Memory B cell (primary cell): ENCODE measurements at regions not wholly inside any gene's neighbourhood (a gene's known extent, or its start where the extent isn't known, plus 50 kb on each side); places are given as distances from the start of the nearest gene placed in this dataset.
"Not testable (repeated sequence)": the region's sequence is repeated elsewhere in the genome, so short reads cannot be mapped to it uniquely, and the experiment has no call there.

Source experiments
- ATAC-seq: fragments of 150-1000 bp; cut with Tn5 transposase; 2 replicates; pipeline ENCODE4 v1.10.0; 2021; ENCODE audit warnings: low read depth, mild to moderate bottlenecking, moderate library complexity
- DNase-seq, 2 donors: peaks; one replicate each; pipeline ENCODE4 v3.0.0; 2022; ENCODE audit warnings: low spot score in 2 of 2
- H3K27ac Mint-ChIP-seq: one replicate; pipeline ENCODE4 v1.8.0; 2022; ENCODE audit warnings: mild to moderate bottlenecking, moderate library complexity, mixed read lengths
- H3K27me3 Mint-ChIP-seq: one replicate; pipeline ENCODE4 v1.8.0; 2022; ENCODE audit warnings: mixed read lengths
- H3K36me3 Mint-ChIP-seq: one replicate; pipeline ENCODE4 v1.8.0; 2022; ENCODE audit warnings: mild to moderate bottlenecking, mixed read lengths
- H3K4me1 Mint-ChIP-seq: one replicate; pipeline ENCODE4 v1.8.0; 2022; ENCODE audit warnings: mixed read lengths
- H3K4me3 Mint-ChIP-seq: one replicate; pipeline ENCODE4 v1.8.0; 2022; ENCODE audit warnings: mild to moderate bottlenecking, moderate library complexity, mixed read lengths
- H3K9me3 Mint-ChIP-seq: one replicate; pipeline ENCODE4 v1.8.0; 2022; ENCODE audit warnings: mixed read lengths

GRCh38 chr13:103517768-103518102 lies 451.5 kb upstream of the SLC10A2 start:
- ATAC-seq (no peak), DNase-seq (no peak)
- Mint-ChIP-seq H3K27ac (no peak overlapping the region), H3K36me3 (no peaks in the 10 kb centered on the region), H3K9me3 (no peaks in the 10 kb centered on the region), H3K4me1 (no peaks in the 10 kb centered on the region), H3K4me3 (no peak overlapping the region), H3K27me3 (no peaks in the 10 kb centered on the region)

- no peak for ATAC-seq
- no peaks in the 10 kb centered on the region for H3K36me3 Mint-ChIP-seq
These were observed 451.0 kb upstream of the SLC10A2 start for GRCh38 chr13:103517066-103517767.

GRCh38 chr13:103516015-103516795 lies 450.0 kb upstream of the SLC10A2 start:
- DNase-seq = no peak
- Mint-ChIP-seq H3K9me3 (peaks cover 4% of the 10 kb centered on the region), H3K36me3 (no peaks in the 10 kb centered on the region), H3K27ac (no peak overlapping the region), H3K27me3 (no peaks in the 10 kb centered on the region), H3K4me1 (no peaks in the 10 kb centered on the region), H3K4me3 (no peak overlapping the region)
- no peak for ATAC-seq

More at GRCh38 chr13:103517066-103517767, 451.0 kb upstream of the SLC10A2 start:
- Mint-ChIP-seq H3K27me3 (no peaks in the 10 kb centered on the region), H3K4me1 (no peaks in the 10 kb centered on the region), H3K9me3 (no peaks in the 10 kb centered on the region), H3K27ac (no peak overlapping the region), H3K4me3 (no peak overlapping the region)
- no peak for DNase-seq

- no peak overlapping the region for H3K4me3 Mint-ChIP-seq
- ATAC-seq = no peak
- no peaks in the 10 kb centered on the region for H3K27me3 Mint-ChIP-seq
- no peak for DNase-seq
- peaks cover 4% of the 10 kb centered on the region for H3K9me3 Mint-ChIP-seq
- no peak overlapping the region for H3K27ac Mint-ChIP-seq
- H3K4me1 Mint-ChIP-seq = no peaks in the 10 kb centered on the region
- H3K36me3 Mint-ChIP-seq = no peaks in the 10 kb centered on the region
These were observed 449.2 kb upstream of the SLC10A2 start for GRCh38 chr13:103515410-103515809.

- DNase-seq = no peak
- H3K4me3 Mint-ChIP-seq = no peak overlapping the region
- peaks cover 4% of the 10 kb centered on the region for H3K9me3 Mint-ChIP-seq
- no peaks in the 10 kb centered on the region for H3K27me3 Mint-ChIP-seq
- no peak overlapping the region for H3K27ac Mint-ChIP-seq
- no peak for ATAC-seq
- no peaks in the 10 kb centered on the region for H3K4me1 Mint-ChIP-seq
- H3K36me3 Mint-ChIP-seq = no peaks in the 10 kb centered on the region
These were observed 448.4 kb upstream of the SLC10A2 start for GRCh38 chr13:103514619-103515018.

- Mint-ChIP-seq H3K4me1 (no peaks in the 10 kb centered on the region), H3K36me3 (no peaks in the 10 kb centered on the region), H3K27me3 (no peaks in the 10 kb centered on the region), H3K9me3 (peaks cover 4% of the 10 kb centered on the region), H3K27ac (no peak overlapping the region), H3K4me3 (no peak overlapping the region)
- DNase-seq (no peak), ATAC-seq (no peak)
These were observed 448.0 kb upstream of the SLC10A2 start for GRCh38 chr13:103514188-103514587.

- Mint-ChIP-seq H3K9me3 (peaks cover 10% of the 10 kb centered on the region), H3K4me1 (no peaks in the 10 kb centered on the region), H3K27me3 (no peaks in the 10 kb centered on the region), H3K36me3 (no peaks in the 10 kb centered on the region), H3K27ac (no peak overlapping the region), H3K4me3 (no peak overlapping the region)
- DNase-seq (no peak), ATAC-seq (no peak)
These were observed 443.9 kb upstream of the SLC10A2 start for GRCh38 chr13:103510007-103510535.

- no peaks in the 10 kb centered on the region for H3K4me1 Mint-ChIP-seq
- no peaks in the 10 kb centered on the region for H3K36me3 Mint-ChIP-seq
- ATAC-seq (no peak), DNase-seq (no peak)
- H3K9me3 Mint-ChIP-seq = peaks cover 7% of the 10 kb centered on the region
- no peaks in the 10 kb centered on the region for H3K27me3 Mint-ChIP-seq
- no peak overlapping the region for H3K4me3 Mint-ChIP-seq
- H3K27ac Mint-ChIP-seq = no peak overlapping the region
These were observed 431.2 kb upstream of the SLC10A2 start for GRCh38 chr13:103497404-103497803.

- Mint-ChIP-seq H3K27me3 (no peaks in the 10 kb centered on the region), H3K4me1 (no peaks in the 10 kb centered on the region)
These were observed 421.6 kb upstream of the SLC10A2 start for GRCh38 chr13:103487841-103488240.

GRCh38 chr13:103473081-103473480 lies 406.9 kb upstream of the SLC10A2 start:
- no peak for ATAC-seq
- no peak overlapping the region for H3K27ac Mint-ChIP-seq
- no peak for DNase-seq
- no peaks in the 10 kb centered on the region for H3K4me1 Mint-ChIP-seq
- H3K36me3 Mint-ChIP-seq = no peaks in the 10 kb centered on the region
- no peaks in the 10 kb centered on the region for H3K27me3 Mint-ChIP-seq
- no peak overlapping the region for H3K4me3 Mint-ChIP-seq
- H3K9me3 Mint-ChIP-seq = peaks cover 3% of the 10 kb centered on the region

More at GRCh38 chr13:103487841-103488240, 421.6 kb upstream of the SLC10A2 start:
- ATAC-seq (no peak), DNase-seq (no peak)
- Mint-ChIP-seq H3K4me3 (no peak overlapping the region), H3K9me3 (peaks cover 9% of the 10 kb centered on the region), H3K27ac (no peak overlapping the region), H3K36me3 (no peaks in the 10 kb centered on the region)

GRCh38 chr13:103471896-103472295 lies 405.7 kb upstream of the SLC10A2 start:
- ATAC-seq (no peak), DNase-seq (no peak)
- H3K4me1 Mint-ChIP-seq = no peaks in the 10 kb centered on the region
- no peaks in the 10 kb centered on the region for H3K27me3 Mint-ChIP-seq
- H3K27ac Mint-ChIP-seq = no peak overlapping the region
- H3K9me3 Mint-ChIP-seq = peaks cover under 1% of the 10 kb centered on the region
- H3K4me3 Mint-ChIP-seq = no peak overlapping the region
- H3K36me3 Mint-ChIP-seq = no peaks in the 10 kb centered on the region

- no peak for DNase-seq
- ATAC-seq = no peak
- no peaks in the 10 kb centered on the region for H3K36me3 Mint-ChIP-seq
- no peaks in the 10 kb centered on the region for H3K4me1 Mint-ChIP-seq
- peaks cover 2% of the 10 kb centered on the region for H3K9me3 Mint-ChIP-seq
- no peak overlapping the region for H3K27ac Mint-ChIP-seq
- H3K27me3 Mint-ChIP-seq = no peaks in the 10 kb centered on the region
- H3K4me3 Mint-ChIP-seq = no peak overlapping the region
These were observed 403.6 kb upstream of the SLC10A2 start for GRCh38 chr13:103469771-103470170.

GRCh38 chr13:103466761-103467160 lies 400.5 kb upstream of the SLC10A2 start:
- H3K4me1 Mint-ChIP-seq = no peaks in the 10 kb centered on the region
- no peaks in the 10 kb centered on the region for H3K27me3 Mint-ChIP-seq

GRCh38 chr13:103460246-103460645 lies 394.0 kb upstream of the SLC10A2 start:
- H3K4me1 Mint-ChIP-seq, H3K27me3 Mint-ChIP-seq, H3K9me3 Mint-ChIP-seq, DNase-seq, H3K36me3 Mint-ChIP-seq, H3K27ac Mint-ChIP-seq, H3K4me3 Mint-ChIP-seq, ATAC-seq: not testable (repeated sequence)

More at GRCh38 chr13:103466761-103467160, 400.5 kb upstream of the SLC10A2 start:
- Mint-ChIP-seq H3K9me3 (peaks cover 2% of the 10 kb centered on the region), H3K36me3 (no peaks in the 10 kb centered on the region), H3K4me3 (no peak overlapping the region), H3K27ac (no peak overlapping the region)
- ATAC-seq (no peak), DNase-seq (no peak)
